Activated CD4-positive, alpha-beta T cell treated with anti-CD3 and anti-CD28 coated beads, Interleukin-2, amount 50 U/mL, for 16 hours (primary cell): ENCODE measurements at regions not wholly inside any gene's neighbourhood (a gene's known extent, or its start where the extent isn't known, plus 50 kb on each side); places are given as distances from the start of the nearest gene placed in this dataset.
"Not testable (repeated sequence)": the region's sequence is repeated elsewhere in the genome, so short reads cannot be mapped to it uniquely, and the experiment has no call there.

Experiments used
- DNase-seq: peaks from one replicate; pipeline ENCODE4 v3.0.0-alpha.2; 2020

DNA sequence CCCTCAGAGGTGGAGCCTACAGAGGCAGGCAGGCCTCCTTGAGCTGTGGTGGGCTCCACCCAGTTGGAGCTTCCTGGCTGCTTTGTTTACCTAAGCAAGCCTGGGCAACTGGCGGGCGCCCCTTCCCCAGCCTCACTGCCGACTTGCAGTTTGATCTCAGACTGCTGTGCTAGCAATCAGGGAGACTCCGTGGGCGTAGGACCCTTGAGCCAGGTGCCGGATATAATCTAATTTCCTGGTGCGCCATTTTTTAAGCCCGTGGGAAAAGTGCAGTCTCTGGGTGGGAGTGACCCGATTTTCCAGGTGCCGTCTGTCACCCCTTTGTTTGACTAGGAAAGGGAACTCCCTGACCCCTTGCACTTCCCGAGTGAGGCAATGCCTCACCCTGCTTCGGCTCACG, 769.1 kb upstream of the SEMA6A start:
- DNase-seq: not testable (repeated sequence)

- no peak for DNase-seq
Measured at GRCh38 chr5:117337064-117337749, 762.6 kb upstream of the SEMA6A start.

- DNase-seq: no peak
Measured at GRCh38 chr5:117336208-117336607, 761.6 kb upstream of the SEMA6A start.

- no peak for DNase-seq
Measured at GRCh38 chr5:117333011-117333410, 758.4 kb upstream of the SEMA6A start.

DNA sequence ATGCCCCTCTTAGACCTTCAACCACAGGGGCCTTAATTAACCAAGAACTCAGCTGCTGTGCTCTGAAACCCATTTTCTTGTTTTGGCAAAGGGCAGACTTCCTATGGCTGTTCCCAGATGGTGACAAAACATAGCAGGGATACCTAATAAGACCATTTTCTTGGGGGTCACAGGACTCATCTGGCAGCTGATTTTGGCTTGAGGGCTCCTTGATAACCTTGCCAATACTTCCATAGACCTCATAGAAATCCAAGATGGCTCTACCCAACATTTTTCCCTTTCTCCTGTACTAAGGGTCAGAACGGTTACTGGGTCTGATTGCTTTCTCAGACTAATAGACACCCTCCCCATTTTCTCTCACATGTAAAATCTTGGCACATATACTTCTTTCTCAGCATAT, 757.7 kb upstream of the SEMA6A start:
- DNase-seq: no peak

DNA sequence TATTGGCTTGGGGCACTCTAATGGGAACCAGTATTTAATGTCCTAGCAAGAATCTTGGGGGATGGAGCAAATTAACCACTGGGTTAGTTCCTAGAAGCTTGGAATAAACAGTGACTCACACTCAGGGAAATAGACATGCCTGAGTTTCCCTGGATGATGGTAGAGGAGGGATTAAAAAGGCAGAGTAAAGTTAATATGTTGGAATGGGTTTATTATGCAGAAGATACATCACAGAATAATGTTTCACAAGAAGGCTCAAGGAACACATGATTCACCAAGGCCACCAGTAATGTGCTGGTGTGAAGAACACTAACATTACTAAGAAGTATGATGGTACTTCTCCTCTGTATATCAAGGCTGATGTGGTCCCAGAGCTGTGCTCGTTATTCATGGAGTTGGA, 752.9 kb upstream of the SEMA6A start:
- no peak for DNase-seq

- DNase-seq: no peak
Measured at GRCh38 chr5:117326997-117327396, 752.4 kb upstream of the SEMA6A start.

DNA sequence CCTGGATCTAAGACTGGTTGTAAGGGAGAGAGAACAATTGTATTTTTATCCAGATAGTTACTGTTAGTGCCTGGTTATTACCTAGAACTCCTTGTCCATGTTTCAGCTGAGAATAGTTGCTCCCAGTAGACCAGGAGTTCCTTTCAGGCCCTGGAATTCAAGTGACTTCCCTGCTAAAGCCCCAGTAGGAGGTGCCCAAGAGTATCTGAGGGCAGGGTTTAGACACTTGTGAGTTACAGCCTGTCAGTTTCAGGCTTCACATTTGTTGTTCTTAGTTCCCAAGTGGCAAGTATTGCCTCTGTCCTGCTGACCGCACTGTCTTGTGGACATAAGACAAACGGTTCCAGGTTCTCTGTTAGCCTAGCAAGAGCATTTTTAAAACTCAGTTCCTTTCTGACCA, 743.9 kb upstream of the SEMA6A start:
- no peak for DNase-seq

- no peak for DNase-seq
Measured at GRCh38 chr5:117315170-117315569, 740.5 kb upstream of the SEMA6A start.

- not testable (repeated sequence) for DNase-seq
Measured at GRCh38 chr5:117304512-117305107, 730.0 kb upstream of the SEMA6A start.

GRCh38 chr5:117302949-117303348, 728.3 kb upstream of the SEMA6A start:
- no peak for DNase-seq

- DNase-seq: no peak
Measured at GRCh38 chr5:117302473-117302872, 727.9 kb upstream of the SEMA6A start.

- no peak for DNase-seq
Measured at GRCh38 chr5:117299936-117300328, 725.3 kb upstream of the SEMA6A start.

GRCh38 chr5:117299224-117299935, 724.8 kb upstream of the SEMA6A start:
- no peak for DNase-seq

GRCh38 chr5:117296872-117297271, 722.2 kb upstream of the SEMA6A start:
- no peak for DNase-seq

DNA sequence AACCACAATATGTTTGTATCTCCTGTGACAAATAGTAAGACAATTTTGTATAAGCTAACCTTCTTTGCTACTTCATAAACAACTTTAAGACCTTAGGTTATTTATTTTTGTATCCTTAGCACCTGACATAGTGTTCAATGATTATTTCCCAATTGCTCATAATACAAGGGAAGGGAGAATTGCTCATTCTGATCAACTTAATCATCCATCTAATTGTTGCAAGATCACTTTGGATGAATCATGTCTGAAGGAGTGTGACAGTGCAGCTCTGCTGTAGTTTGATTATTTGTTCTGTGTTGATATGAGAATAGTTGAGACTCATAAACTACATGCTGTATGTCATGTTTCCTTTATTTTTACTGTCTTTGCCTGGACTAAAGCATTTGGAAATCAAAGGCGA, 721.3 kb upstream of the SEMA6A start:
- DNase-seq: no peak

- no peak for DNase-seq
Measured at GRCh38 chr5:117286813-117287212, 712.2 kb upstream of the SEMA6A start.

GRCh38 chr5:117271656-117272055, 697.0 kb upstream of the SEMA6A start:
- DNase-seq: no peak

GRCh38 chr5:117266280-117266679, 691.7 kb upstream of the SEMA6A start:
- DNase-seq: no peak

- DNase-seq: no peak
Measured at GRCh38 chr5:117263231-117263630, 688.6 kb upstream of the SEMA6A start.

GRCh38 chr5:117262572-117263131, 688.0 kb upstream of the SEMA6A start:
- no peak for DNase-seq

DNA sequence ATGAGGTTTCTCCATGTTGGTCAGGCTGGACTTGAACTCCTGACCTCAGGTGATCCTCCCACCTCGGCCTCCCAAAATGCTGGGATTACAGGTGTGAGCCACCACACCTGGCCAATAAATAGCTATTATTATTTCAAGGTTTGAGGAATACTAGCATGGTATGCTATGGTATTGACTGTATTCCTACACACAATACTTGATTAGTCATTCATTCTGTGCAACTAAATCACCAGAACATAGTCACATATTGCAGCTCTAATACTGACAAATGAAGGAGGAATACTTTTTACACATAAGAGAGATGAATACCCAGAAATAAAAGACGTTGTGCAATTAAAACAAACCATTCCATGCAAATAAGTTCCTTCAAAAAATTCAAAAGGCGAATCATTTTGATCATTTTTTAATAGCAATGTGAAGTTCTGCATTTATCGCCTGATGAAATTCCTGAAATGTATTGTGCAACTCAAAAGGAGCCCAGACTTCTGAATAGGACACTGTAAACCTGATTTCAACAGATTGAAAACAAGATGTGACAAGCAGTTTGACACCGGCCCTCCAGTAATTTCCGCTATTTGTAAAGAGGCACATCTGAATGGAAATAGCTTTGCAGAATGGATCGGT, 687.4 kb upstream of the SEMA6A start:
- DNase-seq: no peak

DNA sequence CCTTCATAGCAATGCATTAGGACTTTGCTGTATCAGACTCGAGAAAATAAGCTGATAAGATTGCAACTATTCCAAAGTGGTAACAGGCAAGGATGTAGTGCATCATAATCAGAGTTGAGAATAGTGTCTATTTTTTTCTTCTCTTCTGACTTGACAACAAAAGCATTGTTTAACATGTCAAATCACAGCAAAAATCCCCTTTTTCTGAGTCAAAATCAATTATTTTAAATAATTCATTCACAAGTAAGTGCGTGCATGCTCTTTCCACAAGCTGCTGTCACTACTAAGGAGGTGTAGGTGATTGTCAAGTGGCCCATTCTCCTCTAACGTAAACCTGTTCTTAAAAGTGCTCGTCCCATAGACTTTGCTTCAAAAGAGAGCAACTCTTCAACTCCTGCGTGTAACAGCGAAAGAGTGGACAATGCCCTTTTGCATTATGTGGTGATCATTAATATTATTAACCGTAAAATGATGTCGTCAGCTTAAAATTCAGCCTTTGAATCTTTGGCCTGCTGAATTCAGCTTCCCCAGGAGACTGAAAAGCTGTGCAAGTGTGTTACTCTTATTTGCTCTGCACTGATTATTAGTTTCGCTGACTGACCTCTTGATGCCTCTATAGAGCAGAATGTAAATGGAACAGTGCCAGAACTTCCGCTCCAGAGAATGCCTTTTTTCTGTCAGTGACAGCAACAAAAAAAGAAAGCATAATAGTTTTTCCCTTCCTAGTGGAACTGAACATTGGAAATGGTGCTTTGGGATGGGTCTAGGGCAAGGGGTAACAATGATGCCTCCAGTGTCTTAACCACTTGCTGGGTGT, 680.8 kb upstream of the SEMA6A start:
- DNase-seq: no peak
